Thoracic aorta (tissue), 2 donors: ENCODE measurements at regions not wholly inside any gene's neighbourhood (a gene's known extent, or its start where the extent isn't known, plus 50 kb on each side); places are given as distances from the start of the nearest gene placed in this dataset.

Experiments used
- ATAC-seq: fragments of 150-250 bp; one replicate; pipeline ENCODE4 v1.8.0; 2017; ENCODE audit warnings: low read depth; ENCODE audit not compliant: insufficient number of reproducible peaks, low FRiP score
- DNase-seq: peaks from one replicate; pipeline ENCODE4 v3.0.0-alpha.2; 2020; ENCODE audit warnings: low spot score
- H3K27ac ChIP-seq, 2 donors: fragments of 200-600 bp; sonication (generic); 1 replicate in 1 of 2; 2 replicates in 1 of 2; pipeline ENCODE4 v1.5.1; 2016; ENCODE audit warnings: mild to moderate bottlenecking in 2 of 2, moderate library complexity in 2 of 2
- H3K27me3 ChIP-seq: fragments of 200-600 bp; sonication (generic); replicated peaks from 2 replicates; pipeline ENCODE4 v1.6.0; 2016; ENCODE audit warnings: mild to moderate bottlenecking; ENCODE audit not compliant: insufficient read depth
- H3K36me3 ChIP-seq: fragments of 200-600 bp; sonication (generic); one replicate; pipeline ENCODE4 v1.5.1; 2016
- H3K4me1 ChIP-seq, 2 donors: fragments of 200-600 bp; sonication (generic); 1 replicate in 1 of 2; 2 replicates in 1 of 2; pipeline versions ENCODE4 v1.5.1 to v1.6.0; 2016; ENCODE audit warnings: low read depth in 2 of 2, mild to moderate bottlenecking in 1 of 2; ENCODE audit not compliant: control insufficient read depth in 1 of 2
- H3K4me3 ChIP-seq: fragments of 200-600 bp; sonication (generic); 2 replicates; pipeline ENCODE4 v1.5.1; 2016; ENCODE audit warnings: mild to moderate bottlenecking
- H3K9me3 ChIP-seq: fragments of 200-600 bp; sonication (generic); 2 replicates; pipeline ENCODE4 v1.5.1; 2016
- TF ChIP-seq, protein P1 (sequence below): fragments of 200-600 bp; sonication (generic); IDR thresholded peaks from one replicate; pipeline ENCODE4 v1.5.1; 2019; ENCODE audit warnings: antibody characterized with exemption

DNA sequence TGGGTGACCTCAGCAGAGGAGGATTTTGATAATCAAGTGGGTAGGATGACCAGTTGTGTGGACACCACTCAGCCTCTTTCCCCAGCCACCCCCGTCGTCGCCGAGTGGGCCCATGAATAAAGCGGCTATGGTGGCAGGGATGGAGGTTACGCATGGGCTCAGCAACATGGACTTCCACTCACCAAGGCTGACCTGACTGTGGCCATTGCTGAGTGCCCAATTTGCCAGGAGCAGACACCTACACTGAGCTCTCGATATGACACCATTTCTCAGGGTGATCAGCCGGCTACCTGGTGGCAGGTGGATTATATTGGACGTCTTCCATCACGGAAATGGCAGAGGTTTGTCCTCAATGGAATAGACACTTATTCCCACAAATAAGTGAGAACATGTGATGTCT is 361.3 kb downstream of the KLHL4 start:
- ATAC-seq = no peak
- no peaks in the 10 kb centered on the region for H3K27me3 ChIP-seq
- no peaks in the 10 kb centered on the region for H3K4me1 ChIP-seq
- DNase-seq = no peak
- no peak overlapping the region for H3K4me3 ChIP-seq
- no peaks in the 10 kb centered on the region for H3K36me3 ChIP-seq
- TF ChIP-seq, protein P1, sequence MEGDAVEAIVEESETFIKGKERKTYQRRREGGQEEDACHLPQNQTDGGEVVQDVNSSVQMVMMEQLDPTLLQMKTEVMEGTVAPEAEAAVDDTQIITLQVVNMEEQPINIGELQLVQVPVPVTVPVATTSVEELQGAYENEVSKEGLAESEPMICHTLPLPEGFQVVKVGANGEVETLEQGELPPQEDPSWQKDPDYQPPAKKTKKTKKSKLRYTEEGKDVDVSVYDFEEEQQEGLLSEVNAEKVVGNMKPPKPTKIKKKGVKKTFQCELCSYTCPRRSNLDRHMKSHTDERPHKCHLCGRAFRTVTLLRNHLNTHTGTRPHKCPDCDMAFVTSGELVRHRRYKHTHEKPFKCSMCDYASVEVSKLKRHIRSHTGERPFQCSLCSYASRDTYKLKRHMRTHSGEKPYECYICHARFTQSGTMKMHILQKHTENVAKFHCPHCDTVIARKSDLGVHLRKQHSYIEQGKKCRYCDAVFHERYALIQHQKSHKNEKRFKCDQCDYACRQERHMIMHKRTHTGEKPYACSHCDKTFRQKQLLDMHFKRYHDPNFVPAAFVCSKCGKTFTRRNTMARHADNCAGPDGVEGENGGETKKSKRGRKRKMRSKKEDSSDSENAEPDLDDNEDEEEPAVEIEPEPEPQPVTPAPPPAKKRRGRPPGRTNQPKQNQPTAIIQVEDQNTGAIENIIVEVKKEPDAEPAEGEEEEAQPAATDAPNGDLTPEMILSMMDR = no peak
- H3K27ac ChIP-seq = no peak overlapping the region
- H3K9me3 ChIP-seq = no peaks in the 10 kb centered on the region

DNA sequence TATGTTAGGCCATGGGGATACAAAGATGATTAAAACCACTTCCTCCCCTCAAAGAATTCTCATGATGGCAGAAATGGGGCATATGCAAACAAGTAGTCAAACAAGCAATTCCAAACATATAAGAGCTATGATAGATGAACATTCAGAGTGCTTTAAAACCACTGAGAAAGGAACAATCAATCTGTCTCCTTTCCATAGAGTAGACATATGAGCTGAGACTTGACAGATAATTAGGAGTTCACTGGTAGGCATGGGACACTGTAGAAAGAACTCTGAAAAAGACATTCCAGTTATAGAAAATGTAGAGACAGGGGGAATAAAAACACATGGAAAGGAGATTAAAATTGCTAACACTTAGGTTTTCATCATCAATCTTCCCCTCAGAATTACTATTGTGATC is 372.8 kb downstream of the KLHL4 start:
- no peak overlapping the region for H3K27ac ChIP-seq
- no peak for ATAC-seq
- H3K4me1 ChIP-seq = no peaks in the 10 kb centered on the region
- H3K4me3 ChIP-seq = no peak overlapping the region
- no peak for DNase-seq
- H3K9me3 ChIP-seq = no peaks in the 10 kb centered on the region
- TF ChIP-seq, protein P1 = no peak
- no peaks in the 10 kb centered on the region for H3K36me3 ChIP-seq
- H3K27me3 ChIP-seq = no peaks in the 10 kb centered on the region

DNA sequence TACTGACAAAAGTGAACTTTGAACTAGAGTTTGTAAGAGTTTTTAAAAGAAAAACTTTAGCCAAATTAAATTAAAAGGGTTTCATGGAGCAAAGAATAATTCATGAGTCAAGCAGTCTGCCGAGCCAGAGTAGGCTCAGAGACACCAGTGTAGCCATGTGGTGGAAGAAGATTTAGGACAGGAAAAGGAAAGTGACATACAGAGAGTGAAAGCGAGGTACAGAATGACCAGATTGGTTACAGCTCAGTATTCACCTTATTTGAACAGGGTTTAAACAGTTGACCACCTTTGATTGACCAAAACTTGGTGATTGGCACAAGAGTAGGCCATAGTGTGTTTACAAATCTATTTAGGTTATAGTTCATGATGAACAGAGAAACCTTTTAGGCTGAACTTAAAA is 377.8 kb downstream of the KLHL4 start:
- TF ChIP-seq, protein P1 = no peak
- Histone ChIP-seq H3K27me3 (no peaks in the 10 kb centered on the region), H3K4me3 (no peak overlapping the region), H3K9me3 (no peaks in the 10 kb centered on the region), H3K4me1 (peaks cover 0 to 5% of the 10 kb centered on the region in 2 donors), H3K27ac (no peak overlapping the region), H3K36me3 (no peaks in the 10 kb centered on the region)
- ATAC-seq = no peak
- DNase-seq = no peak

DNA sequence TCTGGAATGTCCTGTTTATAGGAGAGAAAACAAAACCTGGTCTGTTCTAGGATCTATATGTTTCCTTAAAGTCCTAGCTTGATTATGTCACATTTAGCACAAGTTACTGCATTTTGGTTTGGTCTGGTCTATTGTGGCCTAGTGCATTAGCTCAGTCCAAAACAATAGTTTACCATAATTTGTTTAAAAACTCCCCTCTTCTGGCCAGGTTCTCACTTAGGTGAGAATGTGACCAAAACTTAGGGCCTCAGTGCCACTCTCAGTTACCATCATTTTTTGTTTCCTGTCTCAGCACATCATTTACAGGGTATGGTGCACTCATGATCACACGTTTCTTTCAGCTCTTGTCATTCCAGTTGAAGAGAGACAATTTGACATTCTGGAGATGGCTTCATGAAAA is 378.5 kb downstream of the KLHL4 start:
- TF ChIP-seq, protein P1 = no peak
- DNase-seq (no peak), ATAC-seq (no peak)
- H3K9me3 ChIP-seq = no peaks in the 10 kb centered on the region
- H3K27ac ChIP-seq = no peak overlapping the region
- no peaks in the 10 kb centered on the region for H3K27me3 ChIP-seq
- H3K4me1 ChIP-seq = peaks cover 0 to 5% of the 10 kb centered on the region in 2 donors
- no peaks in the 10 kb centered on the region for H3K36me3 ChIP-seq
- H3K4me3 ChIP-seq = no peak overlapping the region

DNA sequence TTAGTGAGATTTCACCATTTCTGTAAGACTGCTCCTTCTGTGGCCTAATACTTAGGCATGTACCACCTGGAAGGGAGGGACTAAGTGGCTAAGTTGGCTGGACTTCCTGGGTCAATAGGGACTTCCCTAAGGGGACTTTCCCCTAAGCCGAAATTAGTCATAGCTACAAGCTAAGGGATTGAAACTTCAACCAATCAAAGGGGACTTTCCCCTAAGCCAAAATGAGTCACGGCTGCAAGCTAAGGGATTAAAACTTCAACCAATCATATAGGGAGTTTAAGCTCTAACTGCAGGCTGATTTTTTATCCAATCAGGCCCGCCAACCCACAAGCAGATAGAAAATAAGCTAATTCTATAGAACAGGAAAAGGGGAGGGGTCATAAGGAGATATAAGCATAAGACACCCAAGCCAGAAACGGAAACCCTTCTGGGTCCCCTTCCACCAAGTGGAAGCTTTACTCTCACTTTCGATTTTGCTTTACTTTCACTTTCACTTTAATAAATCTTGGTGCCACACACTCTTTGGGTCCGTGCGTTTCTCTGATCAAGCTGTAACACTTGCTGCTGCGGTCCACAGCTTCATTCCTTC is 382.8 kb downstream of the KLHL4 start:
- peak overlapping the region; percentile 55 for H3K4me3 ChIP-seq
- TF ChIP-seq, protein P1 = no peak

More for the DNA sequence above, 382.8 kb downstream of the KLHL4 start:
- DNase-seq (no peak), ATAC-seq (no peak)
- no peak overlapping the region for H3K27ac ChIP-seq
- no peaks in the 10 kb centered on the region for H3K27me3 ChIP-seq
- no peaks in the 10 kb centered on the region for H3K36me3 ChIP-seq
- H3K9me3 ChIP-seq = no peaks in the 10 kb centered on the region
- peaks cover 0 to 5% of the 10 kb centered on the region in 2 donors for H3K4me1 ChIP-seq
